Sigmoid colon (tissue), 6 donors: ENCODE measurements at regions not wholly inside any gene's neighbourhood (a gene's known extent, or its start where the extent isn't known, plus 50 kb on each side); places are given as distances from the start of the nearest gene placed in this dataset.

Experiments
- DNase-seq: peaks from one replicate; pipeline ENCODE4 v3.0.0-alpha.2; 2019
- H3K27ac ChIP-seq, 4 donors: fragments of 200-600 bp; sonication (generic); one replicate each; pipeline ENCODE4 v1.5.1; 2016 to 2019; ENCODE audit warnings: mild to moderate bottlenecking in 1 of 4
- H3K27me3 ChIP-seq, 3 donors: fragments of 200-600 bp; sonication (generic); one replicate each; pipeline ENCODE4 v1.5.1; 2019; ENCODE audit warnings: mild to moderate bottlenecking in 1 of 3
- H3K36me3 ChIP-seq, 4 donors: fragments of 200-600 bp; sonication (generic); one replicate each; pipeline ENCODE4 v1.5.1; 2016 to 2019
- H3K4me1 ChIP-seq, 4 donors: fragments of 200-600 bp; sonication (generic); one replicate each; pipeline ENCODE4 v1.5.1; 2017 to 2019
- H3K4me3 ChIP-seq, 4 donors: fragments of 200-600 bp; sonication (generic); one replicate each; pipeline ENCODE4 v1.5.1; 2017 to 2019; ENCODE audit warnings: mild to moderate bottlenecking in 2 of 4, moderate library complexity in 1 of 4
- H3K9me3 ChIP-seq, 4 donors: fragments of 200-600 bp in 3 of 4; sonication (generic) in 3 of 4; one replicate each; pipeline versions ENCODE4 v1.5.1 to v1.6.1; 2013 to 2019
- EP300 ChIP-seq, 4 donors: sonication (generic); formaldehyde crosslinking; IDR thresholded peaks; one replicate each; pipeline ENCODE4 v1.6.1; 2017; ENCODE audit warnings: antibody characterized with exemption in 4 of 4
- POLR2A ChIP-seq, 2 donors: fragments of 450-650 bp; IDR thresholded peaks; one replicate each; pipeline ENCODE4 v1.6.1; 2016; ENCODE audit warnings: antibody characterized with exemption in 2 of 2, mild to moderate bottlenecking in 2 of 2, moderate library complexity in 2 of 2
- POLR2AphosphoS5 ChIP-seq, 4 donors: sonication (generic); formaldehyde crosslinking; IDR thresholded peaks; one replicate each; pipeline ENCODE4 v1.6.1; 2017; ENCODE audit warnings: antibody characterized with exemption in 4 of 4
- WGBS, 2 donors: extraction: QIAGEN DNeasy Blood & Tissue Kit; methylation state at CpG; one replicate each; pipeline ENCODE4 v1.1.7; 2013; 5-methylcytosine and 5-hydroxymethylcytosine counted together
- intact Hi-C: fragments of 100-400 bp; cut with DNase I; formaldehyde crosslinking; loops from one replicate; pipeline ENCODE4 v1.15.1; 2023
- TF ChIP-seq, protein P1 (sequence below), 4 experiments: fragments of 450-650 bp in 3 of 4; fragments of 200-600 bp in 1 of 4; IDR thresholded peaks; one replicate each; pipeline ENCODE4 v1.5.1; 2016 to 2019; ENCODE audit warnings: antibody characterized with exemption in 4 of 4, mild to moderate bottlenecking in 3 of 4, moderate library complexity in 2 of 4
- donor health status: healthy with polysubstance abuse.
- donor health status: healthy.

DNA sequence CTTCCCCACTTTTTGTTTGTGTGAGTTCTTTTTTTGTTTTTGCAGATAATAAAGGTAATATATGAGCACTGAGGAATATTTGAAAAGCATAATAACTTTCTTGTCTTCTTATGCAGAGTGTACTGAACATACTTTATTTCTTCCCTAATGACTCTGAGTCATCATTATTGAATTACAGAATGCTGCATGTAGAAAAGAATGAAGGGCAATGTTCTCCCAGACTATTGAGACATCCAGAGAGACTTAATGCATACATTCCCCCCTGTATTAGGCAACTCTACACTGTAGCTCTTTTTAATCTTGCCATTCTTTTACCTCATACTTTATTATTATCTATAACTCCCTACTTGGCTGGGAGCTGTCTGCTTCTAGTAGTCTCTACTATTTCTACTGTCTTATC is 240.5 kb upstream of the ANKRD50 start:
- intact Hi-C loops: no loop called here

DNA sequence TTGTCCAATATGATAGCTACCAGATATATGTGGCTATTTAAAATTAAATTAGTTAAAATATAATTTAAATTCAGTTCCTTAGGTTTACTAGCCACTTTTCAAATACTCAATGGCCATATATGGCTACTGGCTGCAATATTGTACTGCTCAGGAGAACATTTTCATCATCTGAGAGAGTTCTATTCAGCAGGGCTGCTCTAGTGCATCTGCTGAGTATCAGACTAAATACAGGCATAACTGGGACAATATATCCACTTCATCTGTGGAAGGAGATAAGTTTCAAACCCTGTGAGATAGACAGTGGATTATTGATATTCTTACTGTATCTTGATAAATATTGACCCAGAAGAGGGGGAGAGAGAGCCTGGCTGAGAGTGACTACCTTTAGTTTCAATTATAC is 240.1 kb upstream of the ANKRD50 start:
- peak overlapping the region in 1 of 4 donors; percentile 55 for H3K27ac ChIP-seq
- intact Hi-C loops: no loop called here
- H3K27me3 ChIP-seq: no peaks in the 10 kb centered on the region
- H3K36me3 ChIP-seq: no peaks in the 10 kb centered on the region
- peaks cover 0 to 21% (median 9%) of the 10 kb centered on the region in 4 donors for H3K4me1 ChIP-seq
- TF ChIP-seq POLR2A (IDR thresholded peaks at IDR 0.05) (no peak), EP300 (IDR thresholded peaks at IDR 0.05) (no peak), POLR2AphosphoS5 (IDR thresholded peaks at IDR 0.05) (no peak)
- TF ChIP-seq, protein P1, sequence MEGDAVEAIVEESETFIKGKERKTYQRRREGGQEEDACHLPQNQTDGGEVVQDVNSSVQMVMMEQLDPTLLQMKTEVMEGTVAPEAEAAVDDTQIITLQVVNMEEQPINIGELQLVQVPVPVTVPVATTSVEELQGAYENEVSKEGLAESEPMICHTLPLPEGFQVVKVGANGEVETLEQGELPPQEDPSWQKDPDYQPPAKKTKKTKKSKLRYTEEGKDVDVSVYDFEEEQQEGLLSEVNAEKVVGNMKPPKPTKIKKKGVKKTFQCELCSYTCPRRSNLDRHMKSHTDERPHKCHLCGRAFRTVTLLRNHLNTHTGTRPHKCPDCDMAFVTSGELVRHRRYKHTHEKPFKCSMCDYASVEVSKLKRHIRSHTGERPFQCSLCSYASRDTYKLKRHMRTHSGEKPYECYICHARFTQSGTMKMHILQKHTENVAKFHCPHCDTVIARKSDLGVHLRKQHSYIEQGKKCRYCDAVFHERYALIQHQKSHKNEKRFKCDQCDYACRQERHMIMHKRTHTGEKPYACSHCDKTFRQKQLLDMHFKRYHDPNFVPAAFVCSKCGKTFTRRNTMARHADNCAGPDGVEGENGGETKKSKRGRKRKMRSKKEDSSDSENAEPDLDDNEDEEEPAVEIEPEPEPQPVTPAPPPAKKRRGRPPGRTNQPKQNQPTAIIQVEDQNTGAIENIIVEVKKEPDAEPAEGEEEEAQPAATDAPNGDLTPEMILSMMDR (IDR thresholded peaks at IDR 0.05): no peak
- H3K4me3 ChIP-seq: no peak overlapping the region
- H3K9me3 ChIP-seq: no peaks in the 10 kb centered on the region
- DNase-seq: no peak

More for the DNA sequence above, 240.5 kb upstream of the ANKRD50 start:
- no peak overlapping the region for H3K4me3 ChIP-seq
- TF ChIP-seq POLR2AphosphoS5 (IDR thresholded peaks at IDR 0.05) (no peak), EP300 (IDR thresholded peaks at IDR 0.05) (no peak), POLR2A (IDR thresholded peaks at IDR 0.05) (no peak)
- TF ChIP-seq, protein P1 (IDR thresholded peaks at IDR 0.05): no peak
- no peaks in the 10 kb centered on the region for H3K9me3 ChIP-seq
- peaks cover 0 to 21% (median 9%) of the 10 kb centered on the region in 4 donors for H3K4me1 ChIP-seq
- no peaks in the 10 kb centered on the region for H3K36me3 ChIP-seq
- no peak for DNase-seq
- no peaks in the 10 kb centered on the region for H3K27me3 ChIP-seq
- peak overlapping the region in 1 of 4 donors; percentile 55 for H3K27ac ChIP-seq

- DNase-seq: no peak
- H3K27ac ChIP-seq: no peak overlapping the region
- no peaks in the 10 kb centered on the region for H3K36me3 ChIP-seq
- TF ChIP-seq, protein P1 (IDR thresholded peaks at IDR 0.05): no peak
- TF ChIP-seq POLR2AphosphoS5 (IDR thresholded peaks at IDR 0.05) (no peak), EP300 (IDR thresholded peaks at IDR 0.05) (no peak), POLR2A (IDR thresholded peaks at IDR 0.05) (no peak)
- H3K4me3 ChIP-seq: no peak overlapping the region
- 32 to 78% methylated on average over 1 of the region's 1 CpG for WGBS, 2 donors
- H3K9me3 ChIP-seq: no peaks in the 10 kb centered on the region
- intact Hi-C loops: no loop called here
- no peaks in the 10 kb centered on the region for H3K27me3 ChIP-seq
- peaks cover 0 to 17% (median 9%) of the 10 kb centered on the region in 4 donors for H3K4me1 ChIP-seq
Observed at GRCh38 chr4:124948976-124949597, 236.6 kb upstream of the ANKRD50 start.

GRCh38 chr4:124947622-124948265 is 235.2 kb upstream of the ANKRD50 start:
- Histone ChIP-seq H3K27ac (no peak overlapping the region), H3K9me3 (no peaks in the 10 kb centered on the region), H3K36me3 (no peaks in the 10 kb centered on the region), H3K4me3 (no peak overlapping the region), H3K4me1 (peaks cover 0 to 4% (median 2%) of the 10 kb centered on the region in 4 donors), H3K27me3 (no peaks in the 10 kb centered on the region)
- intact Hi-C loops: no loop called here
- TF ChIP-seq POLR2A (IDR thresholded peaks at IDR 0.05) (no peak), EP300 (IDR thresholded peaks at IDR 0.05) (no peak), POLR2AphosphoS5 (IDR thresholded peaks at IDR 0.05) (no peak)
- TF ChIP-seq, protein P1 (IDR thresholded peaks at IDR 0.05): no peak
- 44 to 66% methylated on average over 3 of the region's 3 CpGs for WGBS, 2 donors
- no peak for DNase-seq
